ENCODE measurements at regions not wholly inside any gene's neighbourhood (a gene's known extent, or its start where the extent isn't known, plus 50 kb on each side); places are given as distances from the start of the nearest gene placed in this dataset.

- no peak for DNase-seq
- CTCF ChIA-PET, result no interaction called here
- Histone ChIP-seq H4K20me1 (ENCODE audit: insufficient read depth) (no peaks in the 10 kb centered on the region), H3K4me3 (ENCODE audit: low read depth in 2 of 2, low read length in 1 of 2) (no peak overlapping the region), H3K79me2 (ENCODE audit: insufficient read depth) (no peaks in the 10 kb centered on the region), H3K27ac (ENCODE audit: low read depth in 2 of 2, low read length in 1 of 2) (no peak overlapping the region), H3K4me2 (no peak overlapping the region), H3K9me2 (no peaks in the 10 kb centered on the region), H3K9me3 (0 out of 2 replicates have a peak, but pooled peaks cover 3% of the 10 kb centered on the region), H3K9ac (no peak overlapping the region), H3K27me3 (ENCODE audit: insufficient read depth) (no peaks in the 10 kb centered on the region), H3K4me1 (ENCODE audit: control insufficient read depth in 1 of 2, insufficient read depth in 2 of 2, low read depth in 1 of 2, low read length in 1 of 2) (no peaks in the 10 kb centered on the region), H2AFZ (ENCODE audit: low read depth) (no peak overlapping the region), H3F3A (replicated peaks; ENCODE audit: insufficient read depth) (no peaks in the 10 kb centered on the region), H3K36me3 (replicated peaks in 1 of 2; ENCODE audit: control insufficient read depth in 1 of 2, insufficient read depth in 2 of 2, low read length in 1 of 2) (no peaks in the 10 kb centered on the region)
- POLR2A ChIA-PET, result no interaction called here
- TF ChIP-seq ZBTB33 (IDR thresholded peaks at IDR 0.05; ENCODE audit: borderline replicate concordance, low read depth) (no peak), CHD2 (IDR thresholded peaks at IDR 0.05; ENCODE audit: low read length, partially characterized antibody) (no peak), RXRA (IDR thresholded peaks at IDR 0.05; ENCODE audit: borderline replicate concordance, low read depth) (no peak), MAX (IDR thresholded peaks at IDR 0.05; ENCODE audit: low read depth) (no peak), POLR2AphosphoS5 (IDR thresholded peaks at IDR 0.05; ENCODE audit: low read depth, low read length) (no peak), FOSL2 (IDR thresholded peaks at IDR 0.05; ENCODE audit: borderline replicate concordance, low read depth) (no peak), USF1 (IDR thresholded peaks at IDR 0.05; ENCODE audit: borderline replicate concordance, low read depth) (no peak), RAD21 (IDR thresholded peaks at IDR 0.05; ENCODE audit: low read length) (no peak), REST (IDR thresholded peaks at IDR 0.05; ENCODE audit: low read depth, low read length) (no peak), EZH2phosphoT487 (IDR thresholded peaks at IDR 0.05; ENCODE audit: borderline replicate concordance, low read depth) (no peak), MXI1 (IDR thresholded peaks at IDR 0.05; ENCODE audit: low read depth, low read length) (no peak), TEAD4 (IDR thresholded peaks at IDR 0.05; ENCODE audit: borderline replicate concordance, insufficient read depth) (no peak), NFIC (IDR thresholded peaks at IDR 0.05; ENCODE audit: borderline replicate concordance) (no peak), ELF1 (IDR thresholded peaks at IDR 0.05) (no peak), GATA2 (CRISPR knock-in tag; IDR thresholded peaks at IDR 0.05) (no peak), EP300 (IDR thresholded peaks at IDR 0.05; ENCODE audit: borderline replicate concordance in 1 of 2, low read depth in 1 of 2, low read length in 1 of 2) (no peak)
- WGBS (ENCODE audit: low lambda C conversion rate), result 10% methylated on average over 12 of the region's 28 CpGs
These were observed 52.3 kb upstream of the MS4A8 start for GRCh38 chr11:60647087-60647486.

All from SK-N-SH (cell line).